ENCODE measurements at regions not wholly inside any gene's neighbourhood (a gene's known extent, or its start where the extent isn't known, plus 50 kb on each side); places are given as distances from the start of the nearest gene placed in this dataset.

DNA sequence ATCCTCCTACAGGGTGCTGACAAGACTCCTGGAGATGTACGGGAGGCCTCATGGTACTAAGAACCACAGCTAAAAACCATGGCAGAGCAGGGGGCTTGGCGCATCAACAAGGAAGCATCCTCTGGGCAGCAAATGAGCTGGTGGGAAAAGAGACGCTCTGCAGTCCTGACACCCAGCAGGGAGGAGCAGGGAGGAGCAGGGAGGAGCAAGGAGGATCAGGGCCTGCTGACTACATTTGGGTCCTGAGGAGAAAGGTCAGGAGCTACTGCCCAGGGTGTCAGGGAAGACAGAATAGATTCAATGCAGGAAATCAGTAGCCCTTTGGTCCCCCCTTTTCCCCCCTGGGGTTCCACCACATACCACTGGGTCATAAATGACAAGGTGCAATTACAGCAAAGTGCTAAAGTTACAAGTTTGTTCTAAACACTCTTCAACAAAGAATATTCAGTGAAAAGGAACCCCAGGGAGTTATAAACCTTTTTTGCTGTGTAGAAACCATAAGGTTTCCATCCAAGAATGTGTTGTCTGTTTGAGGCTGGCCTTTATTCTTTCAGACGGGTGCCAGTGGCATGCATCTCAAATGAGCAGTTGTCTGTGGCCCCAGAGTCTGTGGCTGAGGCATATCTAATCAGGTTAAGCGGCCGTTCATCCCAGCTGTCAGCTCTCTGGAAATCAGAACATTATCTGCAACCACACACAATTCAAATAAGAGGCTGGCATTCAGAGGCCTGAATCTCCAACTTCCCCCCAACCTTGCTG lies 325.0 kb downstream of the CDC5L start:
- TF ChIP-seq NFIC (IDR thresholded peaks at IDR 0.05) (no peak), FOXM1 (IDR thresholded peaks at IDR 0.05; ENCODE audit: borderline replicate concordance, low read depth) (no peak), CEBPB (IDR thresholded peaks at IDR 0.05) (no peak), RAD21 (IDR thresholded peaks at IDR 0.05; ENCODE audit: low read depth) (no peak), TEAD4 (IDR thresholded peaks at IDR 0.05) (no peak)
- TF ChIP-seq, protein P1, sequence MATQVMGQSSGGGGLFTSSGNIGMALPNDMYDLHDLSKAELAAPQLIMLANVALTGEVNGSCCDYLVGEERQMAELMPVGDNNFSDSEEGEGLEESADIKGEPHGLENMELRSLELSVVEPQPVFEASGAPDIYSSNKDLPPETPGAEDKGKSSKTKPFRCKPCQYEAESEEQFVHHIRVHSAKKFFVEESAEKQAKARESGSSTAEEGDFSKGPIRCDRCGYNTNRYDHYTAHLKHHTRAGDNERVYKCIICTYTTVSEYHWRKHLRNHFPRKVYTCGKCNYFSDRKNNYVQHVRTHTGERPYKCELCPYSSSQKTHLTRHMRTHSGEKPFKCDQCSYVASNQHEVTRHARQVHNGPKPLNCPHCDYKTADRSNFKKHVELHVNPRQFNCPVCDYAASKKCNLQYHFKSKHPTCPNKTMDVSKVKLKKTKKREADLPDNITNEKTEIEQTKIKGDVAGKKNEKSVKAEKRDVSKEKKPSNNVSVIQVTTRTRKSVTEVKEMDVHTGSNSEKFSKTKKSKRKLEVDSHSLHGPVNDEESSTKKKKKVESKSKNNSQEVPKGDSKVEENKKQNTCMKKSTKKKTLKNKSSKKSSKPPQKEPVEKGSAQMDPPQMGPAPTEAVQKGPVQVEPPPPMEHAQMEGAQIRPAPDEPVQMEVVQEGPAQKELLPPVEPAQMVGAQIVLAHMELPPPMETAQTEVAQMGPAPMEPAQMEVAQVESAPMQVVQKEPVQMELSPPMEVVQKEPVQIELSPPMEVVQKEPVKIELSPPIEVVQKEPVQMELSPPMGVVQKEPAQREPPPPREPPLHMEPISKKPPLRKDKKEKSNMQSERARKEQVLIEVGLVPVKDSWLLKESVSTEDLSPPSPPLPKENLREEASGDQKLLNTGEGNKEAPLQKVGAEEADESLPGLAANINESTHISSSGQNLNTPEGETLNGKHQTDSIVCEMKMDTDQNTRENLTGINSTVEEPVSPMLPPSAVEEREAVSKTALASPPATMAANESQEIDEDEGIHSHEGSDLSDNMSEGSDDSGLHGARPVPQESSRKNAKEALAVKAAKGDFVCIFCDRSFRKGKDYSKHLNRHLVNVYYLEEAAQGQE (IDR thresholded peaks at IDR 0.05; ENCODE audit: low read depth): no peak
- TF ChIP-seq, protein P2, sequence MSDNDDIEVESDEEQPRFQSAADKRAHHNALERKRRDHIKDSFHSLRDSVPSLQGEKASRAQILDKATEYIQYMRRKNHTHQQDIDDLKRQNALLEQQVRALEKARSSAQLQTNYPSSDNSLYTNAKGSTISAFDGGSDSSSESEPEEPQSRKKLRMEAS (IDR thresholded peaks at IDR 0.05): no peak
